Keratinocyte (primary cell): ENCODE measurements at regions not wholly inside any gene's neighbourhood (a gene's known extent, or its start where the extent isn't known, plus 50 kb on each side); places are given as distances from the start of the nearest gene placed in this dataset.

Experiments
- EZH2 ChIP-seq: IDR thresholded peaks from one replicate; pipeline ENCODE4 v1.6.1; 2012; ENCODE audit warnings: inconsistent platforms, mild to moderate bottlenecking, low read length, moderate library complexity
- TF ChIP-seq, protein P1 (sequence below), 3 experiments: IDR thresholded peaks in 1 of 3; conservative IDR thresholded peaks in 1 of 3; optimal IDR thresholded peaks in 1 of 3; 2 replicates in 2 of 3; 3 replicates in 1 of 3; pipeline versions ENCODE3 to v1.5.1; 2011; ENCODE audit warnings: low read length in 3 of 3, mild to moderate bottlenecking in 3 of 3, moderate library complexity in 2 of 3, control low read depth in 1 of 3, inconsistent platforms in 1 of 3; ENCODE audit not compliant: insufficient read depth in 2 of 3; ENCODE audit errors: extremely low read depth in 1 of 3

DNA sequence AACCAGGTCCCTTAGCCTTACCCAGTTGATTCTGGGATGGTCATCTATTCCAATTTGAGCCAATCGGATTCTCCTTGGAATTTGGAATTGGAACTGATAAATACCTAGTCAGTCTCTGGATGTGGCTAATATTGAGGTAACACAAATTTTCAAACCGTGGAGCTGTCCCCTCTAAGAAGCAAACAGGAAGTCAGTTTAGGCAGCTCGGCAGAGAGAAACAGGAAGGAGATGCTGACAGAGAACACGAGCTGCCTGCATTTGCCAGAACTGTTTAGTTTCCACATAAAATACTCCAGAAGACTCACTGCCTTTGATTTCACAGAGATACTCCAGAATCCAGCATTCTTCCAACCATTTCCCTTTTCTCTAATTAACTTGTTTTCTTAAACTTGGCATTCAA lies 1024.9 kb downstream of the BCL11A start:
- TF ChIP-seq, protein P1, sequence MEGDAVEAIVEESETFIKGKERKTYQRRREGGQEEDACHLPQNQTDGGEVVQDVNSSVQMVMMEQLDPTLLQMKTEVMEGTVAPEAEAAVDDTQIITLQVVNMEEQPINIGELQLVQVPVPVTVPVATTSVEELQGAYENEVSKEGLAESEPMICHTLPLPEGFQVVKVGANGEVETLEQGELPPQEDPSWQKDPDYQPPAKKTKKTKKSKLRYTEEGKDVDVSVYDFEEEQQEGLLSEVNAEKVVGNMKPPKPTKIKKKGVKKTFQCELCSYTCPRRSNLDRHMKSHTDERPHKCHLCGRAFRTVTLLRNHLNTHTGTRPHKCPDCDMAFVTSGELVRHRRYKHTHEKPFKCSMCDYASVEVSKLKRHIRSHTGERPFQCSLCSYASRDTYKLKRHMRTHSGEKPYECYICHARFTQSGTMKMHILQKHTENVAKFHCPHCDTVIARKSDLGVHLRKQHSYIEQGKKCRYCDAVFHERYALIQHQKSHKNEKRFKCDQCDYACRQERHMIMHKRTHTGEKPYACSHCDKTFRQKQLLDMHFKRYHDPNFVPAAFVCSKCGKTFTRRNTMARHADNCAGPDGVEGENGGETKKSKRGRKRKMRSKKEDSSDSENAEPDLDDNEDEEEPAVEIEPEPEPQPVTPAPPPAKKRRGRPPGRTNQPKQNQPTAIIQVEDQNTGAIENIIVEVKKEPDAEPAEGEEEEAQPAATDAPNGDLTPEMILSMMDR (optimal IDR thresholded peaks at IDR 0.05 in 1 of 3, IDR thresholded peaks at IDR 0.05 in 1 of 3, conservative IDR thresholded peaks at IDR 0.05 in 1 of 3; ENCODE audit: extremely low read depth in 1 of 3, insufficient read depth in 2 of 3, low read length in 3 of 3): no peak
- no peak for TF ChIP-seq EZH2
